ENCODE measurements at regions not wholly inside any gene's neighbourhood (a gene's known extent, or its start where the extent isn't known, plus 50 kb on each side); places are given as distances from the start of the nearest gene placed in this dataset.

DNA sequence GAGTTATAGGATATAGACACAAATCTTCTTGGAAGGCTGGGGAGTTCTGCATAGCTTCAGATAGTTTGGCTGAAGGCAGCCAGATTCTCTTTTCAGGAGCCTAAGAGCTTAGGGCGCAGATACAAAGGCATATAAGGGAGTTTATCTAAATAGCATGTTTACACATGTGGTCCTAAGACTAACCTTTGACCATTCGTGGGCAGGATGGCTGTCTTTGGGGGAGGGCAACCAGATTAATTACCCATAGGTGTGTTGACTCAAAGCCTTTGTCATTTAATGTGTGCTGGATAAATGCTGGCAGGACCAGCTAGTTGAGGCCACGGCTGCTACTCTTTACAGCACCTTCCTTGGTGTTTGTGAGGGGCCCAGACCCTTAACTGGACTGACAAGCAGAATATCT, 71.8 kb downstream of the IER5 start:
- Histone ChIP-seq H4K20me1 (ENCODE audit: control insufficient read depth, extremely low read depth, insufficient read depth, low read length) (no peaks in the 10 kb centered on the region), H3K9ac (ENCODE audit: control insufficient read depth, extremely low read depth, insufficient read depth, low read length) (peak overlapping the region; percentile 71), H2AFZ (ENCODE audit: control insufficient read depth, low read length) (no peak overlapping the region), H3K36me3 (ENCODE audit: control insufficient read depth in 2 of 2, extremely low read depth in 1 of 2, insufficient read depth in 2 of 2, low read length in 2 of 2) (no peaks in the 10 kb centered on the region), H3K9me1 (ENCODE audit: control insufficient read depth, extremely low read depth, insufficient read depth, low read length) (no peaks in the 10 kb centered on the region), H3K4me1 (ENCODE audit: control insufficient read depth, extremely low read depth, insufficient read depth, low read length) (peaks cover 22% of the 10 kb centered on the region), H3K27me3 (ENCODE audit: control insufficient read depth, extremely low read depth, insufficient read depth, low read length) (no peaks in the 10 kb centered on the region), H3K79me2 (ENCODE audit: control insufficient read depth, insufficient read depth, low read length) (no peaks in the 10 kb centered on the region), H3K4me2 (ENCODE audit: control insufficient read depth, extremely low read depth, insufficient read depth, low read depth, low read length) (peak overlapping the region; percentile 91), H3K4me3 (ENCODE audit: control insufficient read depth in 2 of 3, extremely low read depth in 1 of 3, insufficient read depth in 2 of 3, low read depth in 1 of 3, low read length in 3 of 3) (peak overlapping the region in 1 of 3 experiments; percentile 56), H3K27ac (ENCODE audit: control insufficient read depth, insufficient read depth, low read length) (peak overlapping the region; percentile 98), H3K9me3 (ENCODE audit: control insufficient read depth, low read depth, low read length) (no peaks in the 10 kb centered on the region)
- TF ChIP-seq EZH2 (IDR thresholded peaks at IDR 0.05; ENCODE audit: low read length): no peak
- TF ChIP-seq, protein P1, sequence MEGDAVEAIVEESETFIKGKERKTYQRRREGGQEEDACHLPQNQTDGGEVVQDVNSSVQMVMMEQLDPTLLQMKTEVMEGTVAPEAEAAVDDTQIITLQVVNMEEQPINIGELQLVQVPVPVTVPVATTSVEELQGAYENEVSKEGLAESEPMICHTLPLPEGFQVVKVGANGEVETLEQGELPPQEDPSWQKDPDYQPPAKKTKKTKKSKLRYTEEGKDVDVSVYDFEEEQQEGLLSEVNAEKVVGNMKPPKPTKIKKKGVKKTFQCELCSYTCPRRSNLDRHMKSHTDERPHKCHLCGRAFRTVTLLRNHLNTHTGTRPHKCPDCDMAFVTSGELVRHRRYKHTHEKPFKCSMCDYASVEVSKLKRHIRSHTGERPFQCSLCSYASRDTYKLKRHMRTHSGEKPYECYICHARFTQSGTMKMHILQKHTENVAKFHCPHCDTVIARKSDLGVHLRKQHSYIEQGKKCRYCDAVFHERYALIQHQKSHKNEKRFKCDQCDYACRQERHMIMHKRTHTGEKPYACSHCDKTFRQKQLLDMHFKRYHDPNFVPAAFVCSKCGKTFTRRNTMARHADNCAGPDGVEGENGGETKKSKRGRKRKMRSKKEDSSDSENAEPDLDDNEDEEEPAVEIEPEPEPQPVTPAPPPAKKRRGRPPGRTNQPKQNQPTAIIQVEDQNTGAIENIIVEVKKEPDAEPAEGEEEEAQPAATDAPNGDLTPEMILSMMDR (optimal IDR thresholded peaks at IDR 0.05 in 1 of 3, IDR thresholded peaks at IDR 0.05 in 1 of 3, conservative IDR thresholded peaks at IDR 0.05 in 1 of 3; ENCODE audit: extremely low read depth in 1 of 3, insufficient read depth in 2 of 3, low read length in 3 of 3): no peak
- FAIRE-seq (no peak), DNase-seq (ENCODE audit: low read depth, low spot score) (no peak)
- dilution Hi-C loops (cut with MboI; ENCODE audit: extremely low pct_ligation_motif_present, low sequenced_read_pairs): no loop called here

GRCh38 chr1:181160998-181161870, 72.7 kb downstream of the IER5 start:
- DNase-seq (ENCODE audit: low read depth, low spot score): no peak
- Histone ChIP-seq H3K4me2 (ENCODE audit: control insufficient read depth, extremely low read depth, insufficient read depth, low read depth, low read length) (no peak overlapping the region), H3K4me3 (ENCODE audit: control insufficient read depth in 2 of 3, extremely low read depth in 1 of 3, insufficient read depth in 2 of 3, low read depth in 1 of 3, low read length in 3 of 3) (no peak overlapping the region), H3K4me1 (ENCODE audit: control insufficient read depth, extremely low read depth, insufficient read depth, low read length) (peaks cover 22% of the 10 kb centered on the region), H2AFZ (ENCODE audit: control insufficient read depth, low read length) (no peak overlapping the region), H3K36me3 (ENCODE audit: control insufficient read depth in 2 of 2, extremely low read depth in 1 of 2, insufficient read depth in 2 of 2, low read length in 2 of 2) (no peaks in the 10 kb centered on the region), H3K79me2 (ENCODE audit: control insufficient read depth, insufficient read depth, low read length) (no peaks in the 10 kb centered on the region), H4K20me1 (ENCODE audit: control insufficient read depth, extremely low read depth, insufficient read depth, low read length) (no peaks in the 10 kb centered on the region), H3K27ac (ENCODE audit: control insufficient read depth, insufficient read depth, low read length) (no peak overlapping the region), H3K27me3 (ENCODE audit: control insufficient read depth, extremely low read depth, insufficient read depth, low read length) (no peaks in the 10 kb centered on the region), H3K9me1 (ENCODE audit: control insufficient read depth, extremely low read depth, insufficient read depth, low read length) (no peaks in the 10 kb centered on the region), H3K9ac (ENCODE audit: control insufficient read depth, extremely low read depth, insufficient read depth, low read length) (no peak overlapping the region), H3K9me3 (ENCODE audit: control insufficient read depth, low read depth, low read length) (no peaks in the 10 kb centered on the region)
- no peak for FAIRE-seq
- dilution Hi-C loops (cut with MboI; ENCODE audit: extremely low pct_ligation_motif_present, low sequenced_read_pairs): no loop called here
- no peak for TF ChIP-seq EZH2 (IDR thresholded peaks at IDR 0.05; ENCODE audit: low read length)
- TF ChIP-seq, protein P1 (optimal IDR thresholded peaks at IDR 0.05 in 1 of 3, IDR thresholded peaks at IDR 0.05 in 1 of 3, conservative IDR thresholded peaks at IDR 0.05 in 1 of 3; ENCODE audit: extremely low read depth in 1 of 3, insufficient read depth in 2 of 3, low read length in 3 of 3): no peak
